ENCODE measurements at regions not wholly inside any gene's neighbourhood (a gene's known extent, or its start where the extent isn't known, plus 50 kb on each side); places are given as distances from the start of the nearest gene placed in this dataset.

- H3K4me1 ChIP-seq, result peaks cover 0 to 10% (median 5%) of the 10 kb centered on the region in 4 donors
- TF ChIP-seq POLR2A (IDR thresholded peaks at IDR 0.05) (no peak), EP300 (IDR thresholded peaks at IDR 0.05; ENCODE audit: low read depth) (no peak), POLR2AphosphoS5 (IDR thresholded peaks at IDR 0.05) (no peak)
- TF ChIP-seq, protein P1, sequence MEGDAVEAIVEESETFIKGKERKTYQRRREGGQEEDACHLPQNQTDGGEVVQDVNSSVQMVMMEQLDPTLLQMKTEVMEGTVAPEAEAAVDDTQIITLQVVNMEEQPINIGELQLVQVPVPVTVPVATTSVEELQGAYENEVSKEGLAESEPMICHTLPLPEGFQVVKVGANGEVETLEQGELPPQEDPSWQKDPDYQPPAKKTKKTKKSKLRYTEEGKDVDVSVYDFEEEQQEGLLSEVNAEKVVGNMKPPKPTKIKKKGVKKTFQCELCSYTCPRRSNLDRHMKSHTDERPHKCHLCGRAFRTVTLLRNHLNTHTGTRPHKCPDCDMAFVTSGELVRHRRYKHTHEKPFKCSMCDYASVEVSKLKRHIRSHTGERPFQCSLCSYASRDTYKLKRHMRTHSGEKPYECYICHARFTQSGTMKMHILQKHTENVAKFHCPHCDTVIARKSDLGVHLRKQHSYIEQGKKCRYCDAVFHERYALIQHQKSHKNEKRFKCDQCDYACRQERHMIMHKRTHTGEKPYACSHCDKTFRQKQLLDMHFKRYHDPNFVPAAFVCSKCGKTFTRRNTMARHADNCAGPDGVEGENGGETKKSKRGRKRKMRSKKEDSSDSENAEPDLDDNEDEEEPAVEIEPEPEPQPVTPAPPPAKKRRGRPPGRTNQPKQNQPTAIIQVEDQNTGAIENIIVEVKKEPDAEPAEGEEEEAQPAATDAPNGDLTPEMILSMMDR (IDR thresholded peaks at IDR 0.05), result no peak
- peaks cover 4 to 12% of the 10 kb centered on the region in 2 donors for H3K9me3 ChIP-seq
- H3K27ac ChIP-seq, result peak overlapping the region; percentile 18 to 67 (median 40)
- no peak for DNase-seq
- H3K27me3 ChIP-seq, result no peaks in the 10 kb centered on the region
- H3K36me3 ChIP-seq, result no peaks in the 10 kb centered on the region
- in situ Hi-C loops (cut with MboI; ENCODE audit: low pct_ligation_motif_present in 1 of 4, low pct_unique_long_range_greater_than_20kb in 1 of 4, low sequenced_read_pairs in 3 of 4) (no loop called here), intact Hi-C loops (cut with DNase I; ENCODE audit: low total_unique reads) (no loop called here)
- no peak overlapping the region for H3K4me3 ChIP-seq
Measured at GRCh38 chr10:119996944-119997343, 104.4 kb downstream of the SEC23IP start.

- peaks cover 4 to 12% of the 10 kb centered on the region in 2 donors for H3K9me3 ChIP-seq
- in situ Hi-C loops (cut with MboI; ENCODE audit: low pct_ligation_motif_present in 1 of 4, low pct_unique_long_range_greater_than_20kb in 1 of 4, low sequenced_read_pairs in 3 of 4), result no loop called here
- no peaks in the 10 kb centered on the region for H3K36me3 ChIP-seq
- peaks cover 0 to 10% (median 5%) of the 10 kb centered on the region in 4 donors for H3K4me1 ChIP-seq
- TF ChIP-seq EP300 (IDR thresholded peaks at IDR 0.05; ENCODE audit: low read depth) (no peak), POLR2A (IDR thresholded peaks at IDR 0.05) (no peak), POLR2AphosphoS5 (IDR thresholded peaks at IDR 0.05) (no peak)
- TF ChIP-seq, protein P1 (IDR thresholded peaks at IDR 0.05), result no peak
- DNase-seq, result no peak
- 74 to 84% methylated on average over 2 of the region's 2 CpGs for WGBS, 2 donors (ENCODE audit: low coverage in 1 of 2)
- no peaks in the 10 kb centered on the region for H3K27me3 ChIP-seq
- H3K27ac ChIP-seq, result peak overlapping the region; percentile 18 to 67 (median 40)
- H3K4me3 ChIP-seq, result no peak overlapping the region
- intact Hi-C loops (cut with DNase I; ENCODE audit: low total_unique reads), result no loop called here
Measured at GRCh38 chr10:119997429-119997828, 104.9 kb downstream of the SEC23IP start.

- DNase-seq, result no peak
- no peak overlapping the region for H3K27ac ChIP-seq
- H3K27me3 ChIP-seq, result peaks cover 6% of the 10 kb centered on the region
- H3K4me3 ChIP-seq, result no peak overlapping the region
- TF ChIP-seq EP300 (IDR thresholded peaks at IDR 0.05; ENCODE audit: low read depth), result no peak
- TF ChIP-seq, protein P1 (IDR thresholded peaks at IDR 0.05), result no peak
- TF ChIP-seq POLR2A (IDR thresholded peaks at IDR 0.05), result no peak
- TF ChIP-seq POLR2AphosphoS5 (IDR thresholded peaks at IDR 0.05), result no peak
- 88 to 100% methylated on average over 2 to 5 of the region's 5 CpGs for WGBS, 2 donors (ENCODE audit: low coverage in 1 of 2)
- in situ Hi-C loops (cut with MboI; ENCODE audit: low pct_ligation_motif_present in 1 of 4, low pct_unique_long_range_greater_than_20kb in 1 of 4, low sequenced_read_pairs in 3 of 4) (no loop called here), intact Hi-C loops (cut with DNase I; ENCODE audit: low total_unique reads) (no loop called here)
- no peaks in the 10 kb centered on the region for H3K36me3 ChIP-seq
- no peaks in the 10 kb centered on the region for H3K4me1 ChIP-seq
- H3K9me3 ChIP-seq, result no peaks in the 10 kb centered on the region
Measured at GRCh38 chr10:120002785-120003184, 110.3 kb downstream of the SEC23IP start.

- H3K27ac ChIP-seq, result no peak overlapping the region
- no peak for DNase-seq
- in situ Hi-C loops (cut with MboI; ENCODE audit: low pct_ligation_motif_present in 1 of 4, low pct_unique_long_range_greater_than_20kb in 1 of 4, low sequenced_read_pairs in 3 of 4), result no loop called here
- H3K4me3 ChIP-seq, result no peak overlapping the region
- H3K9me3 ChIP-seq, result no peaks in the 10 kb centered on the region
- 49 to 65% methylated on average over 7 to 8 of the region's 8 CpGs for WGBS, 2 donors (ENCODE audit: low coverage in 1 of 2)
- H3K36me3 ChIP-seq, result no peaks in the 10 kb centered on the region
- no peak for TF ChIP-seq POLR2A (IDR thresholded peaks at IDR 0.05)
- TF ChIP-seq, protein P1 (IDR thresholded peaks at IDR 0.05), result no peak
- no peak for TF ChIP-seq EP300 (IDR thresholded peaks at IDR 0.05; ENCODE audit: low read depth)
- no peak for TF ChIP-seq POLR2AphosphoS5 (IDR thresholded peaks at IDR 0.05)
- intact Hi-C loops (cut with DNase I; ENCODE audit: low total_unique reads), result no loop called here
- peaks cover 7% of the 10 kb centered on the region for H3K27me3 ChIP-seq
- no peaks in the 10 kb centered on the region for H3K4me1 ChIP-seq
Measured at GRCh38 chr10:120005207-120006201, 113.0 kb downstream of the SEC23IP start.
